Caco-2 (cell line): ENCODE measurements at regions not wholly inside any gene's neighbourhood (a gene's known extent, or its start where the extent isn't known, plus 50 kb on each side); places are given as distances from the start of the nearest gene placed in this dataset.

Experiments
- BruUV-seq: library from RNA; stranded (reverse); fragments of 400-500 nt; replicated peaks from 2 replicates; lab custom pipeline; 2021; lab: Mats Ljungman, UMichigan
- CTCF ChIA-PET: fragments of 300-600 bp; sonication (Branson Sonifier 250); formaldehyde crosslinking; loops from one replicate; lab custom pipeline; 2022; ENCODE audit warnings: antibody characterized with exemption; lab: Charles Lee
- POLR2A ChIA-PET: fragments of 300-600 bp; sonication (Branson Sonifier 250); formaldehyde crosslinking; loops from one replicate; lab custom pipeline; 2022; ENCODE audit warnings: antibody characterized with exemption; lab: Charles Lee
- DNase-seq, 2 experiments: peaks; one replicate each; pipeline versions ENCODE4 v3.0.0 to v3.0.0-alpha.2; 2020 to 2022
- H3K27me3 ChIP-seq: replicated peaks from 2 replicates; pipeline ENCODE4 v1.6.0; 2011; ENCODE audit warnings: low read length; ENCODE audit not compliant: control insufficient read depth, insufficient read depth
- H3K36me3 ChIP-seq: 2 replicates; pipeline ENCODE4 v1.5.1; 2011; ENCODE audit warnings: low read length; ENCODE audit not compliant: control insufficient read depth, insufficient read depth
- H3K4me1 ChIP-seq: fragments of 250-450 bp; sonication (Bioruptor Pico); 2 replicates; pipeline ENCODE4 v1.5.1; 2020; ENCODE audit warnings: mild to moderate bottlenecking
- H3K4me3 ChIP-seq: 2 replicates; pipeline ENCODE4 v1.5.1; 2011; ENCODE audit warnings: low read depth, mild to moderate bottlenecking, control low read depth, low read length
- H3K9me3 ChIP-seq: fragments of 250-450 bp; sonication (Bioruptor Pico); 2 replicates; pipeline ENCODE4 v1.5.1; 2020; ENCODE audit warnings: mild to moderate bottlenecking, moderate library complexity
- H3K27ac Mint-ChIP-seq: one replicate; pipeline ENCODE4 v1.8.0; 2022; ENCODE audit warnings: mixed read lengths; ENCODE audit not compliant: unreplicated experiment
- H3K27me3 Mint-ChIP-seq: one replicate; pipeline ENCODE4 v1.8.0; 2022; ENCODE audit warnings: mixed read lengths; ENCODE audit not compliant: insufficient read depth, unreplicated experiment
- H3K36me3 Mint-ChIP-seq: one replicate; pipeline ENCODE4 v1.8.0; 2022; ENCODE audit warnings: mild to moderate bottlenecking, mixed read lengths; ENCODE audit not compliant: insufficient read depth, unreplicated experiment
- H3K4me1 Mint-ChIP-seq: one replicate; pipeline ENCODE4 v1.8.0; 2022; ENCODE audit warnings: low read depth, mixed read lengths; ENCODE audit not compliant: unreplicated experiment
- H3K4me3 Mint-ChIP-seq: one replicate; pipeline ENCODE4 v1.8.0; 2022; ENCODE audit warnings: mild to moderate bottlenecking, moderate library complexity, mixed read lengths; ENCODE audit not compliant: unreplicated experiment
- H3K9me3 Mint-ChIP-seq: one replicate; pipeline ENCODE4 v1.8.0; 2022; ENCODE audit warnings: mixed read lengths; ENCODE audit not compliant: unreplicated experiment
- intact Hi-C: fragments of 100-400 bp; cut with micrococcal nuclease; formaldehyde crosslinking; loops from one replicate; pipeline ENCODE4 v1.10.0; 2022; ENCODE audit not compliant: unreplicated experiment
- TF ChIP-seq, protein P1 (sequence below), 2 experiments: fragments of 200-600 bp in 1 of 2; IDR thresholded peaks; 1 replicate in 1 of 2; 2 replicates in 1 of 2; pipeline versions ENCODE4 v1.5.1 to v1.8.0; 2011 to 2022; ENCODE audit warnings: antibody characterized with exemption in 1 of 2, control low read depth in 1 of 2, inconsistent platforms in 1 of 2, low read depth in 1 of 2, low read length in 1 of 2, mild to moderate bottlenecking in 1 of 2, moderate library complexity in 1 of 2; ENCODE audit not compliant: insufficient read depth in 1 of 2, severe bottlenecking in 1 of 2, unreplicated experiment in 1 of 2

DNA sequence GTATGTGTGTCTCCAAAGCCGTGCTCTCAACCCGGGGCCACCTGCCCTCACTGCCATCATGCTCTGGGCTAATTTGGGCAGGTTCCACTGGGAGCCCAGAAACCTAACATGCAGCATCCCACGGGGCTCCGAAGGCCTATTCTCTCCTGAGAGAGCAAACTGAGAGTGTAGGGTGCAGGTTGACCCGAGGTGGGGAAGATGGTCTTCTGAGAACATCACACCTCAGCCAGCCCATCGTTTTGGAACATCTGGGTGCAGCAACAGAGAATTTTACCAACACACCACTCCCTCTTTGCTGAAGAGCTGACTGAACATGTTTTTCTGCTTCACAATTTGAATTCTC is 294.6 kb upstream of the TUT7 start:
- Histone ChIP-seq H3K9me3 (no peaks in the 10 kb centered on the region), H3K27me3 (no peaks in the 10 kb centered on the region; the same call in 1 of the 2 replicates), H3K4me1 (no peaks in the 10 kb centered on the region), H3K36me3 (no peaks in the 10 kb centered on the region), H3K4me3 (no peak overlapping the region)
- Mint-ChIP-seq H3K36me3 (no peaks in the 10 kb centered on the region), H3K27me3 (peaks cover 3% of the 10 kb centered on the region), H3K9me3 (no peaks in the 10 kb centered on the region), H3K4me1 (no peaks in the 10 kb centered on the region), H3K27ac (no peak overlapping the region), H3K4me3 (no peak overlapping the region)
- CTCF ChIA-PET, result no interaction called here
- no peak for DNase-seq
- intact Hi-C loops, result no loop called here
- TF ChIP-seq, protein P1, sequence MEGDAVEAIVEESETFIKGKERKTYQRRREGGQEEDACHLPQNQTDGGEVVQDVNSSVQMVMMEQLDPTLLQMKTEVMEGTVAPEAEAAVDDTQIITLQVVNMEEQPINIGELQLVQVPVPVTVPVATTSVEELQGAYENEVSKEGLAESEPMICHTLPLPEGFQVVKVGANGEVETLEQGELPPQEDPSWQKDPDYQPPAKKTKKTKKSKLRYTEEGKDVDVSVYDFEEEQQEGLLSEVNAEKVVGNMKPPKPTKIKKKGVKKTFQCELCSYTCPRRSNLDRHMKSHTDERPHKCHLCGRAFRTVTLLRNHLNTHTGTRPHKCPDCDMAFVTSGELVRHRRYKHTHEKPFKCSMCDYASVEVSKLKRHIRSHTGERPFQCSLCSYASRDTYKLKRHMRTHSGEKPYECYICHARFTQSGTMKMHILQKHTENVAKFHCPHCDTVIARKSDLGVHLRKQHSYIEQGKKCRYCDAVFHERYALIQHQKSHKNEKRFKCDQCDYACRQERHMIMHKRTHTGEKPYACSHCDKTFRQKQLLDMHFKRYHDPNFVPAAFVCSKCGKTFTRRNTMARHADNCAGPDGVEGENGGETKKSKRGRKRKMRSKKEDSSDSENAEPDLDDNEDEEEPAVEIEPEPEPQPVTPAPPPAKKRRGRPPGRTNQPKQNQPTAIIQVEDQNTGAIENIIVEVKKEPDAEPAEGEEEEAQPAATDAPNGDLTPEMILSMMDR (IDR thresholded peaks at IDR 0.05; ENCODE audit: insufficient read depth in 1 of 2, low read depth in 1 of 2, low read length in 1 of 2, severe bottlenecking in 1 of 2, unreplicated experiment in 1 of 2), result no peak
- no TSS peak for BruUV-seq
- POLR2A ChIA-PET, result no interaction called here

- Histone ChIP-seq H3K9me3 (no peaks in the 10 kb centered on the region), H3K4me3 (no peak overlapping the region), H3K36me3 (no peaks in the 10 kb centered on the region), H3K4me1 (no peaks in the 10 kb centered on the region), H3K27me3 (no peaks in the 10 kb centered on the region; the same call in 1 of the 2 replicates)
- H3K9me3 Mint-ChIP-seq, result no peaks in the 10 kb centered on the region
- no TSS peak for BruUV-seq
- H3K27me3 Mint-ChIP-seq, result peaks cover 5% of the 10 kb centered on the region
- CTCF ChIA-PET, result no interaction called here
- POLR2A ChIA-PET, result no interaction called here
- no peak for DNase-seq
- H3K4me3 Mint-ChIP-seq, result no peak overlapping the region
- intact Hi-C loops, result no loop called here
- no peaks in the 10 kb centered on the region for H3K4me1 Mint-ChIP-seq
- TF ChIP-seq, protein P1 (IDR thresholded peaks at IDR 0.05; ENCODE audit: insufficient read depth in 1 of 2, low read depth in 1 of 2, low read length in 1 of 2, severe bottlenecking in 1 of 2, unreplicated experiment in 1 of 2), result no peak
- no peak overlapping the region for H3K27ac Mint-ChIP-seq
- no peaks in the 10 kb centered on the region for H3K36me3 Mint-ChIP-seq
Observed at GRCh38 chr9:86648156-86648827, 294.1 kb upstream of the TUT7 start.

DNA sequence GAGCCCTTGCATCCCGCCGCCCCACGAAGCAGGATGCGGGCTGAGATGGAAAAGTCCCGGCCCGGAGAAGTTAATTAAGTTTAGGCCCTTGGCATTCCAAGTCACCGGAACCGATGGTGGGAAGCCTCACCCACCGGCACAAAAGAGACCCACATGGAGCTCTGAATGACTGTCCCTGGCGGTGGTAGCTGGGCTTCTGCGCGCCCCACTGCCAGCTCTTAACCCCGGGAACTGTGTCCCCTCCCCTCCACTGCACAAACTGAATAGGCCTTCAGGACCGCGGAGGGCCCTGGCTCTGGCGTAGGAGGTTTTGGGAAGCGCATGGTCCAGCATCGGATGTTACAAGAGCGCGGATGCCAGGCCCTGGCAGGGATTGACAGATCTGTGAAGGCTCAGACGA is 291.1 kb upstream of the TUT7 start:
- Mint-ChIP-seq H3K9me3 (no peaks in the 10 kb centered on the region), H3K27ac (no peak overlapping the region), H3K27me3 (peaks cover 18% of the 10 kb centered on the region), H3K36me3 (no peaks in the 10 kb centered on the region), H3K4me3 (no peak overlapping the region), H3K4me1 (no peaks in the 10 kb centered on the region)
- no TSS peak for BruUV-seq
- intact Hi-C loops, result no loop called here
- CTCF ChIA-PET, result no interaction called here
- POLR2A ChIA-PET, result no interaction called here
- H3K4me1 ChIP-seq, result 0 out of 2 replicates have a peak, but pooled peaks cover under 1% of the 10 kb centered on the region
- no peaks in the 10 kb centered on the region for H3K36me3 ChIP-seq
- TF ChIP-seq, protein P1 (IDR thresholded peaks at IDR 0.05; ENCODE audit: insufficient read depth in 1 of 2, low read depth in 1 of 2, low read length in 1 of 2, severe bottlenecking in 1 of 2, unreplicated experiment in 1 of 2), result no peak
- H3K4me3 ChIP-seq, result no peak overlapping the region
- H3K27me3 ChIP-seq, result peaks cover 1% of the 10 kb centered on the region
- no peak for DNase-seq
- H3K9me3 ChIP-seq, result no peaks in the 10 kb centered on the region
